HUDEP-2 (cell line): ENCODE measurements at regions not wholly inside any gene's neighbourhood (a gene's known extent, or its start where the extent isn't known, plus 50 kb on each side); places are given as distances from the start of the nearest gene placed in this dataset.

ENCODE experiments used
- DNase-seq, 76 experiments: peaks; one replicate each; lab custom pipeline; 2025; ENCODE audit not compliant: unreplicated experiment in 76 of 76; lab: John Stamatoyannopoulos, UW

DNA sequence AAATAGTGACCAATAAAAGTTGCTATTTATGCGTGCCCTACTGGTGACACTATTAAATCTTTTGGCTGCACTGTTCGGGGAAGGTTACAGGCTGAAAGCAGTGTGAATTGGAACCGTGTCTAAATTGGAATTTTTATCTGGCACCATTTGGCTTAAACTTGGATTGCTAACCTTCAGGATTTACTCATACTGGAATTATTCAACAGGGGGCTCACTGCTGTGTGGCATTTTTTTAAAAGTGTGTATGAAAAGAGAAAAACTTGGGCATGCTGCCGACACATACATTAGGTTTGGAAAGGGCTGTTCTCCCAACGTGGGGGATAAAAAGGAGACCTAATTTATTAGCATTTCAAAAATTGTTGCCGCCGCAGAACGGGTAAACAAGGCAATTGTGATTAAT, 537.9 kb upstream of the MGMT start:
- no peak for DNase-seq

DNA sequence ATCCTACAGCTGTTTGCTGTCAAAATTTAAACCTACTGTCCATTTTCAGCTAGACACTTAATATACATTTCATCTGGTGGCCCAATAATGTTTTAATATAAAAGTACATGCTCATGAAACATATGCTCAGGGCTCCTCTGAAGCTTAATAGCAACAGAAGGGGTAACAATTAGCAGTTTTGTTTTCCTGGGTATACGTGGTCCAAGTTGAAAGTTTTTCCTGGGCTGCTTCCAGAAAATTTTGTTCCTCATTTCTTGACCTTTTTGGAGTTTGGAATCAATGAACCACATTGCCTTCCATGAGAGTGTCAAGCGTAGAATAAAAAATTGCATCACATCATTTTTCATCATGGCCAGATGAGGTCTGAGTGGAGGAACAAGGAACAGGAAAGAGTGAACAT, 537.3 kb upstream of the MGMT start:
- DNase-seq = no peak

DNA sequence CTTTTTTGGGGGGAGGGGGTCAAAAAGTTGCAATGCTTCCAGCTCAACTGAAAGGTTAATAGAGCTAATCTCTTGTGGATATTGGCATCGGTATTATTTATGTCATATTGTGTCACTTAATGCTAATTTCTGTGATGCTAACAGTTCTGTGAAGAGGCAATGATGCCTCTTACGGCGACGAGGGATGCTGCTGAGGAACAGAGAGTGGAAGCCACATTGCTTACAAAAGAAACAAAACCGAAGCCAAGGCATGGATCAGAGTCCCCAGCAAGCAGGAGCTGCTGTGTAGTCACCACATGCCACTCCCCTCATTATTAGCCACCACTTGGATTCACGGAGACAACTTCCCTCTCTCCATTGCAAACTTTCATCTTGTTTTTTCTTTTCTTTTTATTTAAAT, 536.5 kb upstream of the MGMT start:
- no peak for DNase-seq

DNA sequence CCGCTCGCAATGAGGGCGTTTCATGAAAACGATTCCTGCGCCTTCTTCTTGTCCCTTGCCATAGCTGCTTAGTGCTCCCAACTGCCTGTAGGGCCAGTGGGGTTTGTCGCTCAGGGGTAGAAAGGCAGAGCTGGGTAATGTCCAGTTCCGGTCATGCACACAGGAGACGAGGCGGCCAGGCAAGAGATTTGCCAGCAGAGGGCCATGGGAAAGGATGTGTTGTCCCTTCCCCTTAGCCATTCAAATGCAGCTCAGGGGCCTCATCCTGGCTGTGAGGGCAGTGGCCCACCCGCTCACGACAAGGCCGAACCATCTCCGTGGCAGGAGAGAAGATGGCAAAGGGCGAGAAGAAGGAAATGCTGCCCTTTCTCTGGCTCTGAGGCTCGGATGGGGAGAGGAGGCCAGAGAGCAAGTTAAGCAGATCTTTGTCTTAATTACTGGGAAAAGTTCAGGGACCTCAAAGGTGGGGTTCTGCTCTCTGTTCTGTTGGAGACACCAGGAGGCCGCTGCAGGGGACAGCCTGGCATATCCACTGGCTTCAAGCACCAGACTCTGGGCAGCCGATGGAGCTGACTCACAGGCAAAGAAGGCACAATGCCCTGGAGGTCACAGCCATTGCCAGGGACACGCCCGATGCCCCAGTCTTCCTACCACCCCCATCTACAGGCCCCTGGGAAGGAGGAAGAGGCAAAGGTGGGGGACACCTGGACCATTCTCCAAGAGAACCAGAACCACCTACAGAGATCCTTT, 534.8 kb upstream of the MGMT start:
- no peak for DNase-seq

DNA sequence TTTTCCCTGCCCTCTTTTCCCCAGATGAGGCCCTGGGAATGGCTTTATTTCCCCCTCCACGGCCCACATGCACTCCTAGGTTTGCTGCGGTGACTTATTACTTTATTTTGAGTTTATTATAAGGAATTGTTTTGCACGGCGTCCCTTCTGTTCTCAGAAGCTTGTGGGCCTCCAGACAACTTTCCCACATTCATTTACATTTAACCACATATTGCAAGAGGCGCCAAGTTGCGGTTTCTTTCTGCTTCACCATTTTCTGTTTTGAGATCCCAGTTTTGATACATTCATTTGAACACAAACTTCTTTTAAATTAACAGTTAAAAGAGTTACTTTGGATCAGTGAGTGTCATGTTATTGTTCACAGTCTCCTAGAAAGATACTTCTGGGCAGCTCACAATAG, 532.5 kb upstream of the MGMT start:
- no peak for DNase-seq

DNA sequence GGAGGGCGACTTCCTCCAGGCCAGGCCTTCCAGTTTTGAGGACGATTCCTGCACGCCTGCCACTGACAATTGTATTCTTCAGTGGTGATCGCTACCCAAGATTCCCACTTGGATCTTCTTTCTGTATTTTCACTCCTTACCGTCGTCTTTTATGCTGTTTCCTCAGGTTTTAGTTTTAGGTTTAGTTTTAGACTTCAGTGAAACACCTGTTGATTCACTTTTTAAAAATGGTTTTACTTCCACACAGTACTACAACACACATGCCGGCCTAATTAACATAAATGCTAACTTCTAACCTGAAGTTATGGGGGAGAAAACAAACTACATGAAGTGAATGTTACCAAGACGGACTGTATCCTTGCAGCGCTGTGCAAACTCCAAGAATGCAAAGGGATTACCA, 530.6 kb upstream of the MGMT start:
- DNase-seq = no peak

DNA sequence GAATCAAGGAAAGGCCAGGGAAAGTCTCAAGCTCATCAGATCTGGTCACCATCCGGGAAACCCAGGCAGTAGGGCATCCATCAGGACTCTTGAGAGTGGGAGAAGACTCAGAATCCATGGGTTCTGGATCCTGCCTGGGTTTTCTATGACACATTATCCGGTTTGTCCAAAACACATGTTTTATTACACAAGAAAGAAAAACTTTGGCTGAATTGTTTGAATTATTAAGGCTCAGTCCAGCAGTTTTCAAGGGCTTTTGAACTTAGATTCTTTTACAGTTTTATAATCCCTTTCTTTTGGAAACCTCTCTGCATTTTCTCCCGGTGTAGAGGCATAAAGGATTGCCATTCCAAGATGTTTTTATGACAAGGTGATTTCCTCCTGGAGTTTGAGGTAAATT, 528.5 kb upstream of the MGMT start:
- DNase-seq = no peak

DNA sequence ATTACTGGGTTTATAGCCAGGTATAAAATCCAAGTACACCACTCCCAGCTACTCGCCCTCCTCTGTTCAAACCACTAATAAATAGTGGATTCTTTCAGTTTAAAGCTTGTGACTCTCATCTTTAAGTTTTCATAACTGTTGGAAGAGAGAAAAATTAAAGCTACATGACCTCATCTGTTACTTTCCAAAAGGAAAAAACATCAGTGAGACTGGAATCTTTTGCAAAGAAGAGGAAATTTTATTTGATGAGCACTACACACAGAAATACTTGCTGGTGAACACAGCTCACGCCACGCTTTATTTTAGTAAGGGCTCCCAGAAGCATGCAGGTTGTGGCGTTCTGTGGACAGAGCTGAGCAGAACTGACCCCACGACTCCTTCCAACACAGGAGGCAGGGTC, 527.0 kb upstream of the MGMT start:
- no peak for DNase-seq

DNA sequence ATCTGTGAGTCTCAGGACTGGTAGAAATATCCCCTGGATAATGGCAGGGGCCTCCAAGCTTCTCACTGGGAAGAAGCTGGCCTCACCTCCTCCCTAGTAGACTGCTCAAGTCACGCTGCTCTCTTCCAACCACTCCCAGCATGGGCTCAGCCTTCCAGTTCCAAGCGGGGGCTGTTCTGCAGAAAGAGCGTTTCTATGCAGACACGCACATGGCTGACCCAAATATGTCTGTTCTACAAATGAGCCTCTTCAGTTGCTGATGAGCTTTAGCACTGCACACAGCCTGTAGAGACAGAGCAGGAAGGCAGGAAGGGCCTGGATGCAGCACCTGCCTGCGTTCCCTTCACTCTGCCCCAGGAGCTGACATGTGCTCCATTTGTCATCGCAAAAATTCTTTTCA, 523.9 kb upstream of the MGMT start:
- no peak for DNase-seq

DNA sequence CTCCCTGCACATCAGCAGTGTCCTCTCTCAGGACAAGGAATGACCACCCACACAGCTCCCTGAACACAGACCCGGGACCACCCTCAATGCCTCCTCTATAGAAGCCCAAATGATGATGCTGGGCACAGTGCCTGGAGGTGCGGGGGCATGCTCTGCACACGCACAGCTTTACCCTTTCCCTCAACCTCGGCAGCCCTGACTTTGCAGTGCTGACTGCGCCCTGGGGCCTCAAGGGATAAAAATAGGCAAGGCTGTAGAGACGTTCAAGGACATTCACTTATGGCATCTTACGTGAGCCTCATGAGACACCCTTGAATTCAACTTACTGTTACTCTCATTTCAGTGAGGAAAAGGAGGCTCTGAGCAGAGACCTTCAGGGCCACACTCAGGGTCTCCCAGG, 521.6 kb upstream of the MGMT start:
- DNase-seq = no peak

DNA sequence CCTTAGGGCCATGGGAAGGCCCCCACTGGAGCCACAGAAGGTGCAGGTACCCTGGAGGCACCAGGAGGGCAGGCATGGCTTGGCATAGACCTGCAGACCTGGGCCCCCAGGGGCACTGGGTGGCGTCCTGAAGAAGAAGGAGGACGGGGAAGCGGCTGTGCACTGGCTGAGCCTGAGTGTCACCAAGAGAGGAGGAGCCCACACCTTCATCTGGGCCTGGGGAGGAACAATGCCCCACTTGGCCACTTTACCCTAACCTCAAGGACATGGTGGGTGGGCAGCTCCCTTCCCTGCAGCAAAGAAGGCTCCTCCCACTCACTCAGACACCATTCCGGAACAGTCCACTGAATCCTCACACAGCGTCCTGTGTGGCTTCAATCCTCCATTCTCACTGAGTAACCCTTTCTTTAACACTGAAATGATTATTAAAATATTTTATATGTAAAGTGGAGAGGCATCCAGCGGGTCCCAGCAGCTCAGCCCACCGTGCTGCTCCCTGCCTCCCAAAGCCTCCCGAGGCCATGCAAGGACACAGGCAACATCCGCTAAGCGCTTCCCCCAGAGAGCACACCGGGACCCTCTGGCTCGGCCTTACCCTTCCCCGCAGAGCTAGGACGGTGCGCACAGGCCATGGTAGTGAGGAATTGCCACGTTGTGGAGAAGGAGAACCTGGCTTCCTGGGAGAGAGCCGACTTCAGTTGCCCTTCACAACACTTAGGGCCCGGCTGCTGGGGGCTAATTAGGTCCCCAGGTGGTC, 516.7 kb upstream of the MGMT start:
- no peak for DNase-seq

DNA sequence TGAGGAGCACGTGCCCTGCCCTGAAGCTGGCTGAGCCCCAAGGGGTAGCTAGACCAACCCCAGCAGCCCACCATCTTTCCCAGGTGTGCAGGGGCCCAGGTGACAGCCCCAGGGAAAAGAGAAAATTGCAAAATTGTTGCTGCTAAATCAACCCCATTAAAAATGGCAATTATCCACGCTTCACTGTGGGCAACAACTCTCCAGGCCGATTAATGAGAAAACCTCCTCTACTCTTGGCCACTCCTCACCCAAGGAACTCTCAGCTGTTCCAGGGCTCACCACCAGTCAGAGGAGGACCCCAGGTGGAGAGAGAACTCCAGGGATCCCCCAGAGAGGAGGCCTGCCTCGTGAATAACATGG, 516.1 kb upstream of the MGMT start:
- no peak for DNase-seq

DNA sequence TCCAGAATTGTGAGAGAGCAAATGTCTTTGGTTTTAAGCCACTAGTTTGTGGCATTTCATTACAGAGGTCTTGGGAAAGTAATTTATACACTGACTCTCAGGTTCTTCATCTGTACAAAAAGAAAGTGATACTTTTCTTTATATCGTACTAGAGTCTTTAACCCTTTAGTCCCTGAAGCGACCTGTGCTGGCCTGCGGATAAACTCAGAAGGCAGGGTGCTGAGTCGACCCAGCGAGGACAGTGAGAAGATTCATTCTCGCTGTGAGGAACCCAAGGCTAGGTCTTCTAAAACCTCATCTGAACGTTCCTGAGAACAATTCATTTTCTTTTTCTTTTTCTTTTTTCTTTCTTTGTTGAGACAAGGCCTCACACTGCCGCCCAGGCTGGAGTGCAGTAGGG, 514.2 kb upstream of the MGMT start:
- DNase-seq = no peak

DNA sequence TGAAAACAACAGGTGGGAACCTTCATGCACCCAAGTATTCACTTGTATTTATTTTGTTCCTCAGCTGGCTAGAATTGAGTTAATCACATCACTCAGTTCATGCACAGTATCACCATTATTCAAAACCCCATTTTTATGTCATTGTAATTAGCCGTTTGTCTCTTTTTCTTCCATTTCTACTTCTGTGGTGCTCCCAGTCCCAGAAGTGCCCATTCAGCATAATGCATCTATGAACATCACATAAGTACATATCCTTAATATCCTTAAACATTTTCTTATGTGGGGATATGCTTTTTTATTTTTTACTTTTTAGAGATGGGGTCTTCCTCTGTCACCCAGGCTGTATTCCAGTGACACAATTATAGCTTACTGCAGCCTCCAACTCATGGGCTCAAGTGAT, 510.9 kb upstream of the MGMT start:
- DNase-seq = no peak

DNA sequence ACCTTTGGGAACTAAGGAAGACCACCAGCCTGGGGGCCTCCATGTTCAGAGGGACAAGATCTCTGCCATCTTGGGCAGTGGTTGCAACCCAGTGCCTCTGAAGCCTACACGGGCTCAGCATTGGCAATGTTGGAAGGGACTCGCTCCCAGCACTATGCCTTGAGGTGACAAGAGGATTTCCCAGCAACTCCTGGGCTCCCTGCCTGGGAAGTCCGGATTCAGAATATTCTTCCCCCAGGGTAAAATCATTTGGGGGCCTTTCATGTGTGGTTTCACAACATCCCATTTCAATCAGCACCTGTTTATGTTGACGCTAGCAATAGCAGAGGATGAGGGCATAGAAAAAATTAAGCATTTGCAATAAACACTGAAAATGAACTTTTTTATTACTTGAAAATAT, 509.8 kb upstream of the MGMT start:
- no peak for DNase-seq

DNA sequence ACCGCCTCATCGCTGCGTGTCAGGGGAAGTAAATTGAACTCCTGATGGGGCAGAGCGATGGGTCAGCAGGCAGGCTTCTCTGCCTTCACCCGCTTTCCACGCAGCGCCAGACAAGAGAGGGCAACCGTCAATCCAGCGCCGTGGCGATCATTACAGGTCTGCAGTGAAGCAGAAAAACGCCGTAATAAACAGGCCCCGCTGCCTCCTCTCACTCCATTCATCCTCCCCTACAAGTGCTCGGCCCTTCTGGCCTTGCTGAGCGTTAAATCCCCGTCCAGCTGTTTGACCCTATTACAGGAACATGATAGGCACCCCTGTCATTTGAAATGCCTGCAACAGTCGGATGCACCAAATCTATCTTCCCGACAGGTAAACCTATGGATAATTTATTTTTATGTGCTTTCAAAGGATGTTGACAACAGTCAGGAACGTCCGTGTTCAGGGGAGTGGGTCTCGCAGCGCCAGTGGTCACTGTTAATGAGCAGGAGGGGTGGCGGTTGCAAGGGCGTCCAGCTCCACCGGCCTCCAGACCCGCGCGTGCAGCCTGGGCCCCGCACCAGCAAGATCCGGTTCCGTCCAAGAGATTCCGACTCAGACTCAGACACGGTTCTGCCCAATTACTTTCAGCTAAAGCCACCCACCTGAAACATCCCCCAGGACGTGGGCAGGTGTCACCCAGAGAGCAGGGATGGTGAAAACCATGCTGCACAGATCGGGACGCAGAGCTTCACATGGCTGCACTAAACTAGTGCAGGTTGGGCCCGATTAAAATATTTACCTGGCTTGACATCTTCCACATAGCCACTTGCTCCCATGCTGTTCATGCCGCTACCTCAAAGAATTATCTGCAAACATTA, 508.0 kb upstream of the MGMT start:
- no peak for DNase-seq

DNA sequence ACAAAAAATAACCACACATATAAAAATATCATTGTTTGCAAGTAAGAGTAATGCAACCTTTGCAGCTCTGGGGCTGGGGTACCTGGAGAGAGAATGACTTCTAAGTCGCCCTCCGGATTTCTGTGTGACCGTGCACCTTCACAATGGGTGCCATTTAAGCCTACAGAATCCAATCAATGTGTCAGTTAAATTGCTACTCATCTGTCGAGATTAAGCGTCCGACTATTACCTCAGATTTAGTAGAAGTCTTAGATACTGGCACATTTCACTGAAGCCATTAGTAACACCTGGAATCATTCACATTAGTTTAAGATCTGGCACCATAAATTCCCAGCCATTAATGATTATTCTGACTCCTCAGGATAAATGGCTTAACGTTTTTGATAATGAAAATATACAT, 507.3 kb upstream of the MGMT start:
- DNase-seq = no peak

DNA sequence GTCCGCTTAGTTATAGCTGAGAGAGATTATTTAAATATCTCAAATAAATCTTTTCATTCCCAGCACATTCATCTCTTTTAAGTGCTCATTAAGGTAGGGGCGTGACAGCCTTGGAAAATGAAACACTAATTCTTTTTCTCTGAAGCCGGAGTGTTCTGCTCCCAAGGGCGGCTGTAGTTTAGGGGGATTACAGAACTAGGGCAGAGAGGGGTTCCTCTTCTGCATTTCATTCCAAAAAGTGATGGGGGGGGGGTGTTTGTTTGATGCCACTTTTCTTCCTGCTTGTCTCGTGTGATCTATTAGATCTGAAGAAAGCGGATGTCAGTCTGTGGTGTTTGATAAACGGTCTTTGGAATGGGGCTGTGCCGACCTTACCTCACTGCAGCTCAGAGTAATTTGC, 506.5 kb upstream of the MGMT start:
- DNase-seq = no peak

DNA sequence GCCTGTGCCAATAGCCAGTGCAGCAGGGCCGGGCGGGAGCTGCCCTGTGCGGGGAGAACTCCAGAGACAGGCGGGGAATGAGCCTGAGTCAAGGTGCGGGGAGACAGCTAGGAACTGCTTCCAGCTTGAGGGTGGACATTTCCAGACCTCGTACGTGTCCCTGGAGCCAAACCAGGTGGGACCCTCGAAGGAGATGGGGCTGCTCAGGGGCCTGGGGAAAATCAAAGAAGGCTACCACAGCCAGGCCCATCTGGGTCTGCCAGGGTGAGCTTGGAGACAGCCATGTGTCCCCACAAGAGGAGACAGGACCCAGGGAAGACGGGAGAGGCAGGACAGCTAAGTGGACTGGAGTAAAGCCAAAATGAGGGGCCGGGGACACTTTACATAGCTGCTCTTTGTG, 504.9 kb upstream of the MGMT start:
- DNase-seq = no peak

DNA sequence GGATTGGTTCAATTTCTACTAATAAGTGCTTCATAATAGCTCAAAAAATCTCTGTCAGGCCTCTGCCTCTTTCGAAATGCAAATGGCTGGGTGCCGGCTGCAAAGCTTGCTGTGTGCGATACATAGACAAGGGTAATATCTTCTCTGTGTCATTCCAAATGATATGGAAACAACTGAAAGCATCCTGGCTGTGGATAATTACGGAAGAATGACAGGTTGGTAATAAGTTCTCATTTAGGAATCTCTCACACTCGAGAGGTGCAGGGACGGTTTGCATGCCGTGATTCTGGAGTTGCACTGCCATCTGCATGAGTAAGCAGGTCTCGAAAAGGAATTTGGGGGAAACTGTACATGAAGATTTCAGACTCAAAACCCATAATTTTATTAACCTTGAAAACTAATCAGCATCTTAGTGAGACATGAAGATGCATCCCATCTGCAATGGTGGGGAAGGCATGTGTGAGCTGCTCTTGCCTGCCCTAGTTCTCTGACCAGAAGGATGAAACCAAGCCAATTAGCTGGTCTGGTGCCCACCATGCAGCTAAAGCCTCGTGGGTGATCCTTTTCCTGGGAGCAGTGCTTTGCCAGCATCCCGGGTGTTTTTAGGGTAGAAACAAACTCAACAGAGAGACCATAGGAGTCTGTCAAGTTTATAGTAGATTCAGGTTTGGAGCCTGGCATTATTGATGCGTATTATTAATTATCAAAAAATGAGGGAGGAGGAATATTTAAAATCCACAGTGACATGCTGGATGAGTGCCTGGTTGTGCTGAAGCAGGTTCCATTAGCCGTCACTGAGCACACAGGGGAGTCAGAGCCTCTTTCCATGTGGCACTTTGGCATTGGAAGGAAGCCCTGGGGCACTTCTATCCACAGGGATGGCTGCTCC, 503.6 kb upstream of the MGMT start:
- DNase-seq = no peak

DNA sequence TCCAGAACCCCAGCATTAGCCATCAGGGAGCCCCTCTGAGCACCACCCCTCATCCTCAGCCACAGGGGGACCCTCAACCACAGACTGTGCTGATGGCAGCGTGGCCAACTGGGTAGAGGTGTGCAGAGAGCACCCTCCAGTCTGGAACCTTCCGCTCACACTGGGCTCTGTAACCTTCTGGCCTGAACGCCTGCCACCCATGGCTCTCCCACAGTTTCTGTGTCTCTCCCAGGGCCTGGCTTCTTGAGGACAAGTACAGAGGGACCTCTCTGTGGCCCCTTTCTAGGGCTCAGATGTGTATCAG, 503.0 kb upstream of the MGMT start:
- DNase-seq = no peak
